ENCODE measurements at regions not wholly inside any gene's neighbourhood (a gene's known extent, or its start where the extent isn't known, plus 50 kb on each side); places are given as distances from the start of the nearest gene placed in this dataset.

DNA sequence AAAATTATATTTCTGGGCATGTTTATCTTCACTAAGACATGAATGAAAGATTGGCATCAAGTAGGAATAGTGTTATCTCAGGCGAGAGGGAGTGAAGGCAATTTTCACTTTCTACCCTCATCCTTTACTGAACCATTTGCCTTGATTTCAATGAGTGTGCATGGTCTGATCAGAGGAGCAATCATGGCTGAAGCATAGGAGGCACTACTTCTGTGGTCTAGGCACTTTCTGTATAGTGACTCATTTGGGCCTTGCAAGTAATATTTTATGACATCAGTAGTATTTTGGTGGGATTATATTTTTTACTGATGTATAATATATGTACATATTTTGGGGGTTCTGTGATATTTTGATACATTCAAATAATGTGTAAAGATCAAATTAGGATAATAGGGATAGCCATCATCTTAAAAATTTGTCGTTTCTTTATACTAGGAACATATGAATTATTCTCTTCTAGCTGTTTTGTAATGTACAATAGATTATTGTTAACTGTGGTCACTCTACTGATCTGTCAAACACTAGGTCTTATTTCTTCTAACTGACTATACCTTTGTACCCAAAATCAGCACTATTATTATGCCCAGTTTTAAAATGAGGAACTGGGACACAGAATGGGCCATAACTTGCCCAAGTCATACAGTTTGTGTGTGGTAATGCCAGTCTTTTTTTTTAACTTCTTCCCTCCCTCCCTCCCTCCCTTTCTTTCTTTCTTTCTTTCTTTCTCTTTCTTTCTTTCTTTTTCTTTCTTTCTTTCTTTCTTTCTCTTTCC lies 101.9 kb downstream of the RAB11FIP2 start:
- Histone ChIP-seq H3K4me1 (no peaks in the 10 kb centered on the region), H3K27me3 (no peaks in the 10 kb centered on the region), H3K9me3 (replicated peaks) (no peaks in the 10 kb centered on the region), H3K4me3 (no peak overlapping the region), H3K27ac (no peak overlapping the region), H3K36me3 (no peaks in the 10 kb centered on the region)
- DNase-seq, result no peak

DNA sequence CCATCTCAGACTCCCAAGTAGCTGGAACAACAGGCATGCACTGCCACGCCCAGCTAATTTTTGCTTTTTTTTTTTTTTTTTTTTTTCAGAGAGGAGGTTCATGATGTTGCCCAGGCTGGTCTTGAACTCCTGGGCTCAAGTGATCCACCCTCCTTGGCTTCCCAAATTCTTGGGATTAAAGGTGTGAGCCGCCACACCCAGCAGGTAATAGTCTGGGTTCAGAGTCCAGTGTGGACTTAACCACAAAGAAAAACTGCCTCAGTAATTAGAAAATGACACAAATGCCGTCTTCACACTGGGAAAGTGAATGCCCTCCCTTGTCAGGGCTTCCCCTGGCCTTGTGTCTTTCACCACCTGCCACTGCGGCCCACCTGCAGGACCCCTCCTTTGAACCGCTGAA lies 101.1 kb downstream of the RAB11FIP2 start:
- Histone ChIP-seq H3K27ac (no peak overlapping the region), H3K9me3 (replicated peaks) (no peaks in the 10 kb centered on the region), H3K4me3 (no peak overlapping the region), H3K36me3 (no peaks in the 10 kb centered on the region), H3K27me3 (no peaks in the 10 kb centered on the region), H3K4me1 (no peaks in the 10 kb centered on the region)
- DNase-seq, result no peak

DNA sequence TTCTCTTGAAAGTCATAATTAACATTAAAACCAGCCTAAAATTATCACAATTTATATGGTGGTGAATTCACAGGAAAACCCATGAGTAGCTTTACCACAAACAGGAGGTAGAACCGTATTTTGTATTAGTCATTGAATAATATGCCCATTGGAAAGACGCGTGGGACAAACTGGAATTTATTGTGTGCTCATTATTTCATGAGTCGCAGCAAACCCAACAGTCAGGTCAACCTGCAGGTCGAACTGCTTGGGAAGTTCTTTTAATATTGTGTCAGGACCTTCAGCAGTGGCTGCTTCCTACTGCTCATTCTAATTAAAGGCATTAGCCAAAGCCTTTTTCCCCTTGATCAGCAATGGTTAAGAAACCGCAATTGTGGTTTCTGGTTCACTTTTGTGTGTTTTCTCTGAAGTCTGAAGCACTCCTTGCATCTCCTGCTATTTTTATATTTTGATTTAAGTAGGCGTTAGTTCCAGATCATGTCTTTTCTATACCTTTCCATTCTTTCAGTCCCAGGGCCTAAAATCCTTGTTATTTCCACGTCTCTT lies 100.1 kb downstream of the RAB11FIP2 start:
- H3K4me1 ChIP-seq, result no peaks in the 10 kb centered on the region
- H3K36me3 ChIP-seq, result no peaks in the 10 kb centered on the region
- H3K9me3 ChIP-seq (replicated peaks), result no peaks in the 10 kb centered on the region
- no peak for DNase-seq
- no peak overlapping the region for H3K4me3 ChIP-seq
- no peaks in the 10 kb centered on the region for H3K27me3 ChIP-seq
- no peak overlapping the region for H3K27ac ChIP-seq

DNA sequence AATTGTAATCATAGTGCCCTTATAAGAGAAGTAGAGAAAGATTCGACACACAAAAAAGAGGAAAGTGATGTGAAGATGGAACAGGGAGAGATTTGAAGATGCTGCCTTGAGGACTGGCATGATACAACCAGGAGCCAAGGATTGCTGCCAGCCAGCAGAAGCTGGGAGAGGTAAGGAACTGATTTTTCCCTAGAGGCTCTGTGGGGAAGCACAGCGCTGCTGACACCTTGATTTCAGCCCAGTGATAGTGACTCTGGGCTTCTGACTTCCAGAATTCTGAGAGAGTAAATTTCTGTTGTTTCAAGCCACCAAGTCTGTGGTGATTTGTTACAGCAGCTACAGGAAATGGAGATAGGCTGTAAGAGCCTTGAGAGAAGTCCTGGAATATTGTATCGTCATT lies 98.2 kb downstream of the RAB11FIP2 start:
- Histone ChIP-seq H3K4me1 (no peaks in the 10 kb centered on the region), H3K36me3 (no peaks in the 10 kb centered on the region), H3K27me3 (no peaks in the 10 kb centered on the region), H3K4me3 (no peak overlapping the region), H3K27ac (no peak overlapping the region), H3K9me3 (replicated peaks) (no peaks in the 10 kb centered on the region)
- DNase-seq, result no peak

DNA sequence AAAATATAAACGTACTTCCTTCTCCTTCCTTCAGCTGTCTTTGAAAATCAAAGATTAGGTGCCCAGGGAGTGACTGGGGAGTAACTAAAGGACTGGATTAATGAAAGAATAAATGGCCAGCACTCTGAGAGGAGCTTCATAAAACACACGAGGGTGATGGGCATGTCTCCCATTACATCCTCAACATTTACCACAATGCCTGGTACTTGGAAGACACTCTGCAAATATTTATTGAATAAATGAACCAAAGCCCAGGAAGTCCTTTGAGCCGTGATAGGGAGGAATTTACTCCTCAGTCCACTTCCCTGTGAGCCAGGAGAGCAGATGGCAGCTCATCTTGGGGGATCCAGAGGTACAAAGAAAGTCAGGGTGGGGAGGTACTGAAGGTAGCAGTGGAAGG lies 96.3 kb downstream of the RAB11FIP2 start:
- Histone ChIP-seq H3K36me3 (no peaks in the 10 kb centered on the region), H3K4me1 (no peaks in the 10 kb centered on the region), H3K4me3 (no peak overlapping the region), H3K27me3 (no peaks in the 10 kb centered on the region), H3K9me3 (replicated peaks) (no peaks in the 10 kb centered on the region), H3K27ac (no peak overlapping the region)
- no peak for DNase-seq
